ENCODE measurements at regions not wholly inside any gene's neighbourhood (a gene's known extent, or its start where the extent isn't known, plus 50 kb on each side); places are given as distances from the start of the nearest gene placed in this dataset.

DNA sequence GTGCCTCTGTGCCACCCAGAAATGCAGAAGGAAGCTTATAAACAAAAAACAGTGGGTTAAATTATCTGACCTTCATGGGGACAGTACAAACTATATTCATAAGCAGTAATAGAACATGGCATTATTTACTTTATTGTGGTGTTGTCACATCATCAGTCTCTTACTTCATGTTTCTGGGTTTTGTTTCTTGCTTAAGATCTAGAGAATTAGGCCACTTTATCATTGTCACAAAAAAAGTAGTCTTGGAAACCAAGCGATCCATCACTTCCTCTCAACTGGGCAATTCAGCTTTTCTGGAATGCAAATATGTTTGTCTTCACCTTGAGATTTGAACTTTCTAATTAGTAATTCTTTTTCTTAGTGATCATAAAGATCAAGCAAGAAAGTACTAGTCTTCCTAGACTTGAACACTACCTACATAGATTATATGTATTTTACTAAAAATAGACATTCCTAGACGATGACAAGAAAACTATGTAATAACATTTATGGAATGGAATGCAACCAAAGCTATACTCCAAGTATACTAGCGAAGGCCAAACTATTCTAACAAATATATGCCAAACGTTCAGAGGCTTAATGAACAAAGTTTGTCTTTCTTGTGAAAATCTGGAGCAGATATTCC is 363.4 kb downstream of the DAD1 start:
- peak; percentile 60 for DNase-seq (ENCODE audit: low read depth, low spot score)
- TF ChIP-seq CTCF (IDR thresholded peaks at IDR 0.05; ENCODE audit: low read depth, low read length) = no peak
- H3K4me3 ChIP-seq (ENCODE audit: low read depth, low read length) = no peak overlapping the region
- in situ Hi-C loops (cut with HindIII; ENCODE audit: low sequenced_read_pairs) = no loop called here

DNA sequence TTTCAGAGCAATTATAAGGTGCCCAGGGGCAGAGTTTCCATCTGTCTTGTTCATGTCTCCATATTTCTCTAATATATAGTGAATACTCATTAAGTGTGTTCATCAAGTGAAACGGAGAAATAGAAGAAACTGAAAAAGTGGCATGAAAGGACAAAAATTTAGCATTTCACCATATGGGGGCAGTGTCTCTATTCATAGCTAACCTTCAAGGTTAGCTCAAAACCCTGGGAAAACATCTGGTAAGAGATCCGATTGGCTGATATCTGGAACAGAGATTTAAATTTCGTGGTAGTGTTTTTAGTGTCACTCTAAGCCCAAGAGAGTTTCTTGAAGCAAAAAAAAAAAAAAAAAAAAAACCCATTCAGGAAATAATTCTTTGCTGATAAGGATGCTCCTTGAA is 367.5 kb downstream of the DAD1 start:
- no peak overlapping the region for H3K4me3 ChIP-seq (ENCODE audit: low read depth, low read length)
- peak; percentile 35 for DNase-seq (ENCODE audit: low read depth, low spot score)
- in situ Hi-C loops (cut with HindIII; ENCODE audit: low sequenced_read_pairs) = no loop called here
- TF ChIP-seq CTCF (IDR thresholded peaks at IDR 0.05; ENCODE audit: low read depth, low read length) = peak; percentile 55

DNA sequence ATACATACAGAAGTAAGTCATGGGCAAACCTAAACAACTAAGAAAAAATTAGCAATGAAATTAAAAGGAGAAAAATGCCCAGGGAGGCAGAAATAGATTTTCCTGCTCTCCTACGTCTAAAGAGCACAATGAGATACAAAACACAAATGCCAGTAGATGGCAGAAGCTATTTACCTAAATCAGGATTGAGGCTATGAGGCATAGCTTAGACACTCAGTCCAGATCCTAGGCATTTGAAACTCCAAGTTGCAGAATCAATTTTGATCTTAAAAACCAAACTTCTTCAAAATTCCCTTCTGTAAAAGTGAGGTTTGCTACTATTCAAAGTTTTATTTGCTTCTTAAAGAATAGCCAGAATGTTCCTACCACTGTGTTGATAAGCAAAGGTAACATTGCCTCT is 368.6 kb downstream of the DAD1 start:
- peak; percentile 28 for DNase-seq (ENCODE audit: low read depth, low spot score)
- H3K4me3 ChIP-seq (ENCODE audit: low read depth, low read length) = no peak overlapping the region
- in situ Hi-C loops (cut with HindIII; ENCODE audit: low sequenced_read_pairs) = no loop called here
- peak; percentile 25 for TF ChIP-seq CTCF (IDR thresholded peaks at IDR 0.05; ENCODE audit: low read depth, low read length)

- DNase-seq (ENCODE audit: low read depth, low spot score) = no peak
- H3K4me3 ChIP-seq (ENCODE audit: low read depth, low read length) = no peak overlapping the region
- in situ Hi-C loops (cut with HindIII; ENCODE audit: low sequenced_read_pairs) = no loop called here
- no peak for TF ChIP-seq CTCF (IDR thresholded peaks at IDR 0.05; ENCODE audit: low read depth, low read length)
Measured at GRCh38 chr14:22218728-22219127, 370.3 kb downstream of the DAD1 start.

GRCh38 chr14:22213120-22213519 is 375.9 kb downstream of the DAD1 start:
- in situ Hi-C loops (cut with HindIII; ENCODE audit: low sequenced_read_pairs) = no loop called here
- H3K4me3 ChIP-seq (ENCODE audit: low read depth, low read length) = no peak overlapping the region
- DNase-seq (ENCODE audit: low read depth, low spot score) = no peak
- no peak for TF ChIP-seq CTCF (IDR thresholded peaks at IDR 0.05; ENCODE audit: low read depth, low read length)

GRCh38 chr14:22210906-22211305 is 378.1 kb downstream of the DAD1 start:
- TF ChIP-seq CTCF (IDR thresholded peaks at IDR 0.05; ENCODE audit: low read depth, low read length) = no peak
- no peak overlapping the region for H3K4me3 ChIP-seq (ENCODE audit: low read depth, low read length)
- DNase-seq (ENCODE audit: low read depth, low spot score) = no peak
- in situ Hi-C loops (cut with HindIII; ENCODE audit: low sequenced_read_pairs) = no loop called here

DNA sequence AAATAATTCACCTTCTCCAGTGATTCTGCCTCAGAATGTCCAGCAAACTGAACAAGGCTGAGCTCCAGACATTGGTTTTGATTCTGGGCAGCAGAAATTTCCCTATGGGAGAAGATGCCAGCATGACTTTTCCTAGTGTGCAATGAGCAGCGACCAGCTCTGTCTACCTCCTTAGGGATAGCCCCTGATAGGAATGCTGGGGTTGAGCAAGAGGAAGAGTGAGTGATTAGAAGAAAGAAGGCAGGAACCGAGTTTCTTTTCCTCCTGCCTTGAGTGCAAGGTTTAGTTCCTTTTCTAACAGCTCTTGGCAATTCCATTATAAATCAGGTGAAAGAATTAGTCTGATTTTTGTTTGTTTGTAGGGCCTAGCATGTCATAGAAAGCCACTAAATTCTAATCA is 379.0 kb downstream of the DAD1 start:
- in situ Hi-C loops (cut with HindIII; ENCODE audit: low sequenced_read_pairs) = no loop called here
- no peak overlapping the region for H3K4me3 ChIP-seq (ENCODE audit: low read depth, low read length)
- no peak for DNase-seq (ENCODE audit: low read depth, low spot score)
- no peak for TF ChIP-seq CTCF (IDR thresholded peaks at IDR 0.05; ENCODE audit: low read depth, low read length)

Measured in astrocyte of the spinal cord (primary cell).